GM18873 (cell line): ENCODE measurements at regions not wholly inside any gene's neighbourhood (a gene's known extent, or its start where the extent isn't known, plus 50 kb on each side); places are given as distances from the start of the nearest gene placed in this dataset.

Source experiments
- ATAC-seq: cut with Tn5 transposase; IDR thresholded peaks from one replicate; pipeline ENCODE4 v1.9.1; 2021; ENCODE audit warnings: mild to moderate bottlenecking, moderate library complexity, moderate number of reproducible peaks; ENCODE audit not compliant: unreplicated experiment, low FRiP score

GRCh38 chr6:131381709-131382093 is 191.3 kb upstream of the ARG1 start:
- ATAC-seq, result no peak

- no peak for ATAC-seq
These were observed 190.4 kb upstream of the ARG1 start for GRCh38 chr6:131382631-131383030.

GRCh38 chr6:131383421-131384411 is 189.3 kb upstream of the ARG1 start:
- no peak for ATAC-seq

GRCh38 chr6:131387562-131388447 is 185.2 kb upstream of the ARG1 start:
- ATAC-seq, result no peak

- ATAC-seq, result no peak
These were observed 182.7 kb upstream of the ARG1 start for GRCh38 chr6:131390322-131390721.

- ATAC-seq, result no peak
These were observed 181.9 kb upstream of the ARG1 start for GRCh38 chr6:131391116-131391515.

GRCh38 chr6:131393433-131393832 is 179.6 kb upstream of the ARG1 start:
- ATAC-seq, result no peak

- no peak for ATAC-seq
These were observed 178.1 kb upstream of the ARG1 start for GRCh38 chr6:131394768-131395432.

GRCh38 chr6:131398176-131398575 is 174.8 kb upstream of the ARG1 start:
- no peak for ATAC-seq

- ATAC-seq, result no peak
These were observed 173.6 kb upstream of the ARG1 start for GRCh38 chr6:131399433-131399832.

GRCh38 chr6:131400054-131400778 is 172.8 kb upstream of the ARG1 start:
- ATAC-seq, result no peak

GRCh38 chr6:131400779-131401496 is 172.1 kb upstream of the ARG1 start:
- no peak for ATAC-seq

- no peak for ATAC-seq
These were observed 164.2 kb upstream of the ARG1 start for GRCh38 chr6:131408811-131409210.

- no peak for ATAC-seq
These were observed 162.2 kb upstream of the ARG1 start for GRCh38 chr6:131410785-131411184.

- no peak for ATAC-seq
These were observed 159.8 kb upstream of the ARG1 start for GRCh38 chr6:131412960-131413830.

GRCh38 chr6:131413831-131414191 is 159.2 kb upstream of the ARG1 start:
- no peak for ATAC-seq

GRCh38 chr6:131414956-131415355 is 158.1 kb upstream of the ARG1 start:
- ATAC-seq, result no peak

GRCh38 chr6:131418441-131418840 is 154.6 kb upstream of the ARG1 start:
- no peak for ATAC-seq

GRCh38 chr6:131419702-131420101 is 153.3 kb upstream of the ARG1 start:
- no peak for ATAC-seq
